Epithelial cell of esophagus (primary cell): ENCODE measurements at regions not wholly inside any gene's neighbourhood (a gene's known extent, or its start where the extent isn't known, plus 50 kb on each side); places are given as distances from the start of the nearest gene placed in this dataset.
A peak's percentile ranks its signal among the peaks of the same experiment; 100 is the strongest.
"Not testable (repeated sequence)": the region's sequence is repeated elsewhere in the genome, so short reads cannot be mapped to it uniquely, and the experiment has no call there.

Experiments used
- DNase-seq: peaks from one replicate; pipeline ENCODE4 v3.0.0; 2010; ENCODE audit warnings: low read depth
- H3K4me3 ChIP-seq: 2 replicates; pipeline ENCODE4 v1.5.1; 2011; ENCODE audit warnings: mild to moderate bottlenecking, low read length, control low read depth
- CTCF ChIP-seq: IDR thresholded peaks from 2 replicates; pipeline ENCODE4 v1.5.1; 2011; ENCODE audit warnings: low read depth, mild to moderate bottlenecking, low read length, control low read depth, inconsistent platforms; ENCODE audit not compliant: insufficient read depth; ENCODE audit errors: missing control alignments

- DNase-seq, result no peak
- no peak overlapping the region for H3K4me3 ChIP-seq
- TF ChIP-seq CTCF, result no peak
Observed at GRCh38 chr10:8156918-8157317, 102.4 kb downstream of the GATA3 start.

GRCh38 chr10:8158193-8159071 is 103.9 kb downstream of the GATA3 start:
- TF ChIP-seq CTCF, result no peak
- DNase-seq, result peak; percentile 53
- no peak overlapping the region for H3K4me3 ChIP-seq

GRCh38 chr10:8159341-8160165 is 105.1 kb downstream of the GATA3 start:
- TF ChIP-seq CTCF, result no peak
- H3K4me3 ChIP-seq, result no peak overlapping the region
- peak; percentile 68 for DNase-seq

GRCh38 chr10:8163824-8164223 is 109.3 kb downstream of the GATA3 start:
- DNase-seq, result peak; percentile 27
- no peak for TF ChIP-seq CTCF

GRCh38 chr10:8164640-8165039 is 110.2 kb downstream of the GATA3 start:
- DNase-seq, H3K4me3 ChIP-seq: not testable (repeated sequence)

More at GRCh38 chr10:8163824-8164223, 109.3 kb downstream of the GATA3 start:
- H3K4me3 ChIP-seq, result no peak overlapping the region

GRCh38 chr10:8168836-8169235 is 114.3 kb downstream of the GATA3 start:
- no peak for DNase-seq
- H3K4me3 ChIP-seq, result no peak overlapping the region
- no peak for TF ChIP-seq CTCF

GRCh38 chr10:8171008-8171407 is 116.5 kb downstream of the GATA3 start:
- no peak overlapping the region for H3K4me3 ChIP-seq
- no peak for TF ChIP-seq CTCF
- no peak for DNase-seq
